BLaER1 (cell line): ENCODE measurements at regions not wholly inside any gene's neighbourhood (a gene's known extent, or its start where the extent isn't known, plus 50 kb on each side); places are given as distances from the start of the nearest gene placed in this dataset.

Experiments used
- H3K27ac ChIP-seq: shearing (Covaris generic); formaldehyde crosslinking; 2 replicates; pipeline ENCODE4 v1.8.1; 2022
- H3K27me3 ChIP-seq: shearing (Covaris generic); formaldehyde crosslinking; 2 replicates; pipeline ENCODE4 v1.8.1; 2022
- H3K36me3 ChIP-seq: shearing (Covaris generic); formaldehyde crosslinking; 2 replicates; pipeline ENCODE4 v1.8.1; 2022
- H3K4me1 ChIP-seq: shearing (Covaris generic); formaldehyde crosslinking; 2 replicates; pipeline ENCODE4 v1.8.1; 2022
- H3K4me2 ChIP-seq: shearing (Covaris generic); formaldehyde crosslinking; 2 replicates; pipeline ENCODE4 v1.8.1; 2022
- H3K4me3 ChIP-seq: shearing (Covaris generic); formaldehyde crosslinking; 2 replicates; pipeline ENCODE4 v1.8.1; 2022
- H3K9ac ChIP-seq: shearing (Covaris generic); formaldehyde crosslinking; 2 replicates; pipeline ENCODE4 v1.8.1; 2022
- H3K9me3 ChIP-seq: shearing (Covaris generic); formaldehyde crosslinking; 2 replicates; pipeline ENCODE4 v1.8.1; 2022
- H4K20me1 ChIP-seq: shearing (Covaris generic); formaldehyde crosslinking; 2 replicates; pipeline ENCODE4 v1.8.1; 2022
- Cebpa-rat ChIP-seq: shearing (Covaris generic); IDR thresholded peaks from 2 replicates; pipeline ENCODE4 v1.8.1; 2022

GRCh38 chr3:144643771-144644198 lies 672.2 kb downstream of the DIPK2A start:
- H3K4me2 ChIP-seq = no peak overlapping the region
- H3K36me3 ChIP-seq = no peaks in the 10 kb centered on the region
- no peak overlapping the region for H3K27ac ChIP-seq
- no peaks in the 10 kb centered on the region for H4K20me1 ChIP-seq
- no peak for TF ChIP-seq Cebpa-rat
- no peaks in the 10 kb centered on the region for H3K4me1 ChIP-seq
- H3K9ac ChIP-seq = no peak overlapping the region
- H3K27me3 ChIP-seq = no peaks in the 10 kb centered on the region
- H3K9me3 ChIP-seq = no peaks in the 10 kb centered on the region
- no peak overlapping the region for H3K4me3 ChIP-seq

GRCh38 chr3:144645300-144645699 lies 673.7 kb downstream of the DIPK2A start:
- no peak overlapping the region for H3K27ac ChIP-seq
- no peak for TF ChIP-seq Cebpa-rat
- no peaks in the 10 kb centered on the region for H3K4me1 ChIP-seq
- H3K9ac ChIP-seq = no peak overlapping the region
- H3K4me3 ChIP-seq = no peak overlapping the region
- H3K36me3 ChIP-seq = no peaks in the 10 kb centered on the region
- H3K27me3 ChIP-seq = no peaks in the 10 kb centered on the region
- H3K9me3 ChIP-seq = no peaks in the 10 kb centered on the region
- H4K20me1 ChIP-seq = no peaks in the 10 kb centered on the region
- no peak overlapping the region for H3K4me2 ChIP-seq

- Histone ChIP-seq H3K4me2 (no peak overlapping the region), H3K4me3 (no peak overlapping the region), H3K27ac (no peak overlapping the region), H4K20me1 (no peaks in the 10 kb centered on the region), H3K36me3 (no peaks in the 10 kb centered on the region), H3K4me1 (no peaks in the 10 kb centered on the region), H3K27me3 (no peaks in the 10 kb centered on the region), H3K9me3 (no peaks in the 10 kb centered on the region), H3K9ac (no peak overlapping the region)
- TF ChIP-seq Cebpa-rat = no peak
These were observed 678.8 kb downstream of the DIPK2A start for GRCh38 chr3:144650380-144650779.

- Histone ChIP-seq H3K9me3 (no peaks in the 10 kb centered on the region), H3K4me3 (no peak overlapping the region), H4K20me1 (no peaks in the 10 kb centered on the region), H3K9ac (no peak overlapping the region), H3K27ac (no peak overlapping the region), H3K4me2 (no peak overlapping the region), H3K36me3 (no peaks in the 10 kb centered on the region), H3K4me1 (no peaks in the 10 kb centered on the region), H3K27me3 (no peaks in the 10 kb centered on the region)
- no peak for TF ChIP-seq Cebpa-rat
These were observed 681.0 kb downstream of the DIPK2A start for GRCh38 chr3:144652573-144652972.

- no peak overlapping the region for H3K4me3 ChIP-seq
- H3K36me3 ChIP-seq = no peaks in the 10 kb centered on the region
- H3K27me3 ChIP-seq = no peaks in the 10 kb centered on the region
- H3K9ac ChIP-seq = no peak overlapping the region
- H3K4me2 ChIP-seq = no peak overlapping the region
- no peaks in the 10 kb centered on the region for H4K20me1 ChIP-seq
- no peak for TF ChIP-seq Cebpa-rat
- no peak overlapping the region for H3K27ac ChIP-seq
- H3K4me1 ChIP-seq = no peaks in the 10 kb centered on the region
- H3K9me3 ChIP-seq = no peaks in the 10 kb centered on the region
These were observed 683.8 kb downstream of the DIPK2A start for GRCh38 chr3:144655423-144655822.

- Histone ChIP-seq H4K20me1 (no peaks in the 10 kb centered on the region), H3K4me3 (no peak overlapping the region), H3K4me1 (no peaks in the 10 kb centered on the region), H3K9ac (no peak overlapping the region), H3K4me2 (no peak overlapping the region), H3K27me3 (no peaks in the 10 kb centered on the region), H3K27ac (no peak overlapping the region), H3K36me3 (no peaks in the 10 kb centered on the region), H3K9me3 (peaks cover 7% of the 10 kb centered on the region)
- no peak for TF ChIP-seq Cebpa-rat
These were observed 688.6 kb downstream of the DIPK2A start for GRCh38 chr3:144660186-144660585.

GRCh38 chr3:144662729-144663128 lies 691.1 kb downstream of the DIPK2A start:
- Histone ChIP-seq H3K9me3 (peaks cover 22% of the 10 kb centered on the region), H3K4me2 (no peak overlapping the region), H3K4me1 (no peaks in the 10 kb centered on the region), H3K36me3 (no peaks in the 10 kb centered on the region), H3K27ac (no peak overlapping the region), H3K27me3 (no peaks in the 10 kb centered on the region), H4K20me1 (no peaks in the 10 kb centered on the region), H3K4me3 (no peak overlapping the region), H3K9ac (no peak overlapping the region)
- TF ChIP-seq Cebpa-rat = no peak

- Histone ChIP-seq H3K27me3 (no peaks in the 10 kb centered on the region), H3K4me3 (no peak overlapping the region), H3K27ac (no peak overlapping the region), H3K36me3 (no peaks in the 10 kb centered on the region), H3K9me3 (peaks cover 22% of the 10 kb centered on the region), H3K4me1 (no peaks in the 10 kb centered on the region), H4K20me1 (no peaks in the 10 kb centered on the region), H3K4me2 (no peak overlapping the region), H3K9ac (no peak overlapping the region)
- no peak for TF ChIP-seq Cebpa-rat
These were observed 692.1 kb downstream of the DIPK2A start for GRCh38 chr3:144663456-144664436.

- no peak for TF ChIP-seq Cebpa-rat
- H3K27me3 ChIP-seq = no peaks in the 10 kb centered on the region
- H3K9me3 ChIP-seq = peaks cover 22% of the 10 kb centered on the region
- no peaks in the 10 kb centered on the region for H4K20me1 ChIP-seq
- no peaks in the 10 kb centered on the region for H3K36me3 ChIP-seq
- H3K4me2 ChIP-seq = no peak overlapping the region
- H3K27ac ChIP-seq = no peak overlapping the region
- no peak overlapping the region for H3K4me3 ChIP-seq
- H3K9ac ChIP-seq = no peak overlapping the region
- no peaks in the 10 kb centered on the region for H3K4me1 ChIP-seq
These were observed 694.0 kb downstream of the DIPK2A start for GRCh38 chr3:144665567-144666053.

GRCh38 chr3:144670571-144670970 lies 698.9 kb downstream of the DIPK2A start:
- H3K9ac ChIP-seq = no peak overlapping the region
- no peaks in the 10 kb centered on the region for H3K36me3 ChIP-seq
- H3K27ac ChIP-seq = no peak overlapping the region
- peaks cover 11% of the 10 kb centered on the region for H3K9me3 ChIP-seq
- no peaks in the 10 kb centered on the region for H3K4me1 ChIP-seq
- no peak for TF ChIP-seq Cebpa-rat
- no peaks in the 10 kb centered on the region for H4K20me1 ChIP-seq
- H3K4me2 ChIP-seq = no peak overlapping the region
- H3K4me3 ChIP-seq = no peak overlapping the region
- no peaks in the 10 kb centered on the region for H3K27me3 ChIP-seq
